Right cardiac atrium (tissue), 5 donors: ENCODE measurements at regions not wholly inside any gene's neighbourhood (a gene's known extent, or its start where the extent isn't known, plus 50 kb on each side); places are given as distances from the start of the nearest gene placed in this dataset.

Experiments used
- ATAC-seq, 2 donors: fragments of 200-7000 bp; cut with Tn5 transposase; one replicate each; pipeline versions ENCODE4 v1.8.0 to v1.9.1; 2020; ENCODE audit warnings: moderate library complexity in 2 of 2, mild to moderate bottlenecking in 1 of 2
- DNase-seq, 3 donors: peaks; one replicate each; pipeline ENCODE4 v3.0.0-alpha.2; 2020
- H3K27ac ChIP-seq: one replicate; pipeline ENCODE4 v1.5.1; 2013; ENCODE audit warnings: mild to moderate bottlenecking, low read length, control low read depth, moderate library complexity
- H3K27me3 ChIP-seq: one replicate; pipeline ENCODE4 v1.6.1; 2013; ENCODE audit not compliant: control insufficient read depth, insufficient read depth
- H3K4me1 ChIP-seq: one replicate; pipeline ENCODE4 v1.6.1; 2013; ENCODE audit warnings: low read length; ENCODE audit not compliant: control insufficient read depth, insufficient read depth
- H3K4me3 ChIP-seq: one replicate; pipeline ENCODE4 v1.5.1; 2013; ENCODE audit warnings: low read length, control low read depth
- H3K9me3 ChIP-seq: one replicate; pipeline ENCODE4 v1.6.1; 2013; ENCODE audit warnings: low read length; ENCODE audit not compliant: control insufficient read depth
- WGBS: extraction: QIAGEN DNeasy Blood & Tissue Kit; methylation state at CpG from one replicate; pipeline ENCODE4 v1.1.7; 2013; 5-methylcytosine and 5-hydroxymethylcytosine counted together
- intact Hi-C, 4 donors: fragments of 100-400 bp; cut with DNase I; formaldehyde crosslinking; loops; one replicate each; pipeline versions ENCODE4 v1.11.0 to v1.14.0; 2022 to 2023
- donor health status: healthy with polysubstance abuse.
- donor health status: DM: no; HTN: yes; CAD: no.
- donor health status: DM: no; HTN: no; CAD: no.
- donor health status: DM: no; HTN: yes; CAD: no; lungs with severe emphysema.
- donor health status: DM: yes; HTN: yes; CAD: no.

- intact Hi-C loops = no loop called here
- DNase-seq (no peak), ATAC-seq (no peak)
- Histone ChIP-seq H3K4me1 (no peaks in the 10 kb centered on the region), H3K27ac (no peak overlapping the region), H3K4me3 (no peak overlapping the region), H3K27me3 (no peaks in the 10 kb centered on the region), H3K9me3 (no peaks in the 10 kb centered on the region)
- 75% methylated on average over 1 of the region's 1 CpG for WGBS
Observed at GRCh38 chr9:135196474-135196873, 109.0 kb downstream of the OLFM1 start.

- H3K27ac ChIP-seq = no peak overlapping the region
- WGBS = 38% methylated on average over 15 of the region's 15 CpGs
- no peak overlapping the region for H3K4me3 ChIP-seq
- H3K9me3 ChIP-seq = no peaks in the 10 kb centered on the region
- no peaks in the 10 kb centered on the region for H3K27me3 ChIP-seq
- ATAC-seq (no peak), DNase-seq (peak in 2 of 3 donors; percentile 24 to 33)
- no peaks in the 10 kb centered on the region for H3K4me1 ChIP-seq
- intact Hi-C loops = no loop called here
Observed at GRCh38 chr9:135198144-135198543, 110.7 kb downstream of the OLFM1 start.

- Histone ChIP-seq H3K27ac (no peak overlapping the region), H3K27me3 (no peaks in the 10 kb centered on the region), H3K9me3 (no peaks in the 10 kb centered on the region), H3K4me3 (no peak overlapping the region), H3K4me1 (no peaks in the 10 kb centered on the region)
- DNase-seq (peak in 2 of 3 donors; percentile 14 to 18), ATAC-seq (no peak)
- WGBS = 50% methylated on average over 16 of the region's 16 CpGs
- intact Hi-C loops = no loop called here
Observed at GRCh38 chr9:135198586-135199285, 111.3 kb downstream of the OLFM1 start.

GRCh38 chr9:135199489-135199888, 112.0 kb downstream of the OLFM1 start:
- intact Hi-C loops = no loop called here
- Histone ChIP-seq H3K9me3 (no peaks in the 10 kb centered on the region), H3K4me3 (no peak overlapping the region), H3K27ac (no peak overlapping the region), H3K27me3 (no peaks in the 10 kb centered on the region), H3K4me1 (no peaks in the 10 kb centered on the region)
- DNase-seq (peak in 1 of 3 donors; percentile 5), ATAC-seq (no peak)
- WGBS = 70% methylated on average over 5 of the region's 5 CpGs

- no peaks in the 10 kb centered on the region for H3K4me1 ChIP-seq
- no peak overlapping the region for H3K27ac ChIP-seq
- H3K4me3 ChIP-seq = no peak overlapping the region
- DNase-seq (no peak), ATAC-seq (no peak)
- H3K27me3 ChIP-seq = no peaks in the 10 kb centered on the region
- intact Hi-C loops = no loop called here
- WGBS = 84% methylated on average over 9 of the region's 9 CpGs
- no peaks in the 10 kb centered on the region for H3K9me3 ChIP-seq
Observed at GRCh38 chr9:135201711-135202110, 114.2 kb downstream of the OLFM1 start.

GRCh38 chr9:135204177-135204576, 116.7 kb downstream of the OLFM1 start:
- H3K4me1 ChIP-seq = no peaks in the 10 kb centered on the region
- DNase-seq (no peak), ATAC-seq (no peak)
- H3K27me3 ChIP-seq = no peaks in the 10 kb centered on the region
- 87% methylated on average over 8 of the region's 8 CpGs for WGBS
- no peak overlapping the region for H3K27ac ChIP-seq
- H3K9me3 ChIP-seq = no peaks in the 10 kb centered on the region
- no peak overlapping the region for H3K4me3 ChIP-seq
- intact Hi-C loops = no loop called here

- WGBS = 72% methylated on average over 7 of the region's 7 CpGs
- intact Hi-C loops = no loop called here
- no peaks in the 10 kb centered on the region for H3K4me1 ChIP-seq
- H3K9me3 ChIP-seq = peaks cover 2% of the 10 kb centered on the region
- no peak overlapping the region for H3K27ac ChIP-seq
- ATAC-seq (no peak), DNase-seq (peak in 1 of 3 donors; percentile 12)
- no peak overlapping the region for H3K4me3 ChIP-seq
- H3K27me3 ChIP-seq = no peaks in the 10 kb centered on the region
Observed at GRCh38 chr9:135209136-135209535, 121.7 kb downstream of the OLFM1 start.

GRCh38 chr9:135209852-135210251, 122.4 kb downstream of the OLFM1 start:
- Histone ChIP-seq H3K27ac (no peak overlapping the region), H3K4me3 (no peak overlapping the region), H3K27me3 (no peaks in the 10 kb centered on the region), H3K9me3 (peaks cover 2% of the 10 kb centered on the region), H3K4me1 (peaks cover 1% of the 10 kb centered on the region)
- WGBS = 27% methylated on average over 2 of the region's 2 CpGs
- ATAC-seq (no peak), DNase-seq (no peak)
- intact Hi-C loops = no loop called here

- H3K4me3 ChIP-seq = no peak overlapping the region
- H3K27ac ChIP-seq = no peak overlapping the region
- H3K27me3 ChIP-seq = no peaks in the 10 kb centered on the region
- WGBS = 75% methylated on average over 7 of the region's 7 CpGs
- peaks cover 1% of the 10 kb centered on the region for H3K4me1 ChIP-seq
- no peak for ATAC-seq
- peak in 1 of 3 donors; percentile 21 for DNase-seq
- intact Hi-C loops = no loop called here
- peaks cover 2% of the 10 kb centered on the region for H3K9me3 ChIP-seq
Observed at GRCh38 chr9:135210676-135211523, 123.4 kb downstream of the OLFM1 start.

- Histone ChIP-seq H3K9me3 (peaks cover 2% of the 10 kb centered on the region), H3K4me1 (peaks cover 3% of the 10 kb centered on the region), H3K27ac (no peak overlapping the region), H3K27me3 (no peaks in the 10 kb centered on the region), H3K4me3 (no peak overlapping the region)
- intact Hi-C loops = no loop called here
- WGBS = 73% methylated on average over 3 of the region's 3 CpGs
- peak in 1 of 3 donors; percentile 22 for DNase-seq
- ATAC-seq = no peak
Observed at GRCh38 chr9:135211524-135211890, 124.0 kb downstream of the OLFM1 start.

GRCh38 chr9:135212961-135213360, 125.5 kb downstream of the OLFM1 start:
- ATAC-seq (no peak), DNase-seq (peak in 1 of 3 donors; percentile 56)
- WGBS = 75% methylated on average over 5 of the region's 5 CpGs
- H3K9me3 ChIP-seq = peaks cover 2% of the 10 kb centered on the region
- H3K27ac ChIP-seq = no peak overlapping the region
- intact Hi-C loops = no loop called here
- H3K4me1 ChIP-seq = peaks cover 3% of the 10 kb centered on the region
- H3K27me3 ChIP-seq = no peaks in the 10 kb centered on the region
- H3K4me3 ChIP-seq = no peak overlapping the region
